ENCODE measurements at regions not wholly inside any gene's neighbourhood (a gene's known extent, or its start where the extent isn't known, plus 50 kb on each side); places are given as distances from the start of the nearest gene placed in this dataset.

DNA sequence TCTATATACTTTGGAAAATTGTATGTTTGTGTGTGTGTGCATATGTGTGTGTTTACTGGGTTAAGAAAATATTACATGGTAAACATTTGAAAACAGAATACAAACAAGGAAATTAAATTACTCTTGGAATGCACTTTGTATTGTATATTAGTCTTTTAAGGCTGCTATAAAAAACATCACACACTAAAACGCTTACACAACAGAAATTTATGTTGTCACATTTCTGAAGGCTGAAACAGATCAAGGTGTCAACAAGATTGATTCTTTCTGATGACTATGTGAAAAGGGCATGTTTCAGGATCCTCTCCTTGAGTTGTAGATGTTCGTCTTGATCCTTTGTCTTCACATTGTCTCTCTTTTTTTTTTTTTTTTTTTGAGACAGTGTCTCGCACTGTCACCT is 149.1 kb upstream of the CNTN5 start:
- DNase-seq (ENCODE audit: low spot score), result no peak

GRCh38 chr11:98874050-98874449 is 146.7 kb upstream of the CNTN5 start:
- no peak for DNase-seq (ENCODE audit: low spot score)

- DNase-seq (ENCODE audit: low spot score), result no peak
Observed at GRCh38 chr11:98895936-98896335, 124.8 kb upstream of the CNTN5 start.

- no peak for DNase-seq (ENCODE audit: low spot score)
Observed at GRCh38 chr11:98940913-98941312, 79.8 kb upstream of the CNTN5 start.

DNA sequence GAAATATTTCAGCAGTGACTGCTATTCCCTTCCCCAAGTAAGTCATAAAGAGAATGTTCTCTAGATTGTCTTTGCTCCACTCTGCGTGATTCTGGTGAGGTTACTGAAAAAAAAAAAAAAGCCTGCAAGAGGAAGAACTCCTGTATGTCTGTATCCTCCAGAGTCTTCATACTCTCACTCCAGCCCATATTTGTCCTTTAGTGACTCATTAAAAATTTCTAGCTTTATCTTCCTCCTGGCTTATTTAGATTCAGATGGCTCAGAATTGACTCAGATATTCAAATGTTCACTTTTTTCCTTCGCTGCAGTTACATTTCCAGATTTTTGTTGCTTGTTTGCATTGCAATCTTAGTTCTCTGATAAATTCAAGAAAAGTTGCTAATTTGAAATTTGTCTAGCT is 76.3 kb upstream of the CNTN5 start:
- DNase-seq (ENCODE audit: low spot score), result no peak

GRCh38 chr11:98952107-98952506 is 68.6 kb upstream of the CNTN5 start:
- DNase-seq (ENCODE audit: low spot score), result no peak

DNA sequence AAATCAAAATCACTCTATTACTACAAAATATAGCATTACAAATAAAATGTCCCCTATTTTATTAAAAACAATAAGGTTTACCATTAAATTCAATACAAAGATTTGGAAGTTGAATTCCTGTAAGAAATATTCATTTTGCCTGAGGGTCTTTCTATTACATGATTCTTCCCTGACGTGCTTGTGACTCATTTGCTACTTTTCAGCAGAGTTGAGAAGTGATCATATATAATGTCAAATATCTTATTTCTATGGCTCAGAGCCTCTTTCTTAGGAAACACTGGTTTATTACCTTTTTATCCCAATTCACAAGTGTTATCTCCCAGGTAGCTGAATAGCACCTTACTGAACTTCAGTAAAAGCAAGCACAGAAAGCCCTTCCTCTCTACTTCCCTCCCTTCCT is 65.2 kb upstream of the CNTN5 start:
- no peak for DNase-seq (ENCODE audit: low spot score)

DNA sequence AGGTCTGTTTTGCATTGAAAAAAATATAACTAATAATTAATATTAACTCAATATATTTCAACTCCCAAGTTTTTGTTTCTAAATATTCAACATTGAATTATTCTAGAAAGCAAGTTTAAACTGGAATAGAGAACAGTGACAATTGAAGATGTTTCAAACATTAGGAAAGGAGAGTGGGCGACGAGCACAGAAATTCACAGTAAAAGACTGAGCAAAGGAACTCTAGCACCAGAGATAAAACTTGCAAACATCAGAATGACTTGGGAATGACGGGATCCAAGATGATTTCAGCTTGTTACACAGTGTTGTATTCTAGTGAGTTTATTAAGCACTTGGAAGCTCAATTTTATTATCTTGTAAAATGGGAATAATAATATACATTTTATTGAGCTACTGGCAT is 56.6 kb upstream of the CNTN5 start:
- DNase-seq (ENCODE audit: low spot score), result no peak

DNA sequence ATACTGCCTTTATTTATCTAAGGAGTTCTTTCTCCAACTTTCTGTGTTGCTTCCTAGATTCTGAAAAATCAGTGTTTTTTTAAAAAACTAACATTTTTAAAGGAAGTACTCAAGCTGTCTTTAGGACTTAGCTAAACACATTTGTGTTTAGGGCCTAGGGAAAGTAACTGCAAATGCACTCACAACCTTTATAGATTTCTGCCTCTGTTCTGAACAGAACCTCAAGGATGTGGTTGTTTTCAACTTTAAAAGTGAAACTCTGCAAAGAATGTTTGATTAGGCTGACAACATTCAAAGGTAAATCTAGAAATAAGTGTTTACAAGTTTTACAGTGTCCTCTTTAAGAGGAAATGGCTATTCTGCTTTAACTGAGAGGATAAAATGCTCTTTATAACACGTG is 55.4 kb upstream of the CNTN5 start:
- no peak for DNase-seq (ENCODE audit: low spot score)

GRCh38 chr11:98965775-98966174 is 55.0 kb upstream of the CNTN5 start:
- DNase-seq (ENCODE audit: low spot score), result no peak

GRCh38 chr11:98967005-98967404 is 53.7 kb upstream of the CNTN5 start:
- no peak for DNase-seq (ENCODE audit: low spot score)

Measured in LoVo (cell line).